GM10266 (cell line): ENCODE measurements at regions not wholly inside any gene's neighbourhood (a gene's known extent, or its start where the extent isn't known, plus 50 kb on each side); places are given as distances from the start of the nearest gene placed in this dataset.

Source experiments
- DNase-seq: peaks from one replicate; pipeline ENCODE4 v3.0.0; 2012; ENCODE audit errors: extremely low spot score
- CTCF ChIP-seq: IDR thresholded peaks from 2 replicates; pipeline ENCODE4 v1.5.1; 2012; ENCODE audit warnings: mild to moderate bottlenecking, low read depth; ENCODE audit not compliant: control insufficient read depth, insufficient read depth; ENCODE audit errors: missing control alignments

- no peak for DNase-seq
- TF ChIP-seq CTCF = no peak
Observed at GRCh38 chr4:15322006-15322405, 105.8 kb upstream of the C1QTNF7 start.

DNA sequence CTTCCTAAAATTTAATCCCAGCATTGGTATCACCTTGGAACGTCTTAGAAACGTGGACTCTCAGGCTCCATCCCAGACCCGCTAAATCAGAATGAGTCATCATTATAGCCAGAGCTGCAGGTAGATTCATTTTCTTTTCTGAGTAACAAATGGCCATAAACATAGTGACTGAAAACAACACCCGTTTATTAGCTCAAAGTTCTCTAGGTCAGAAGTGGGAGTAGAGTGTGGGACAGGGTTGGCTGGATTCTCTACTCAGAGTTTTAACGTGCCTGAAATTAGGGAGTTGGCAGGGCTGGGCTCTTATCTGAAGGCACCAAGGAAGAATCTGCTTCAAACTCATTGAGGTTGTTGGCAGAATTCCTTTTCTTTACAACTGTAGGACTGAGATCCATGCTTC lies 101.8 kb upstream of the C1QTNF7 start:
- DNase-seq = no peak
- no peak for TF ChIP-seq CTCF

- DNase-seq = no peak
- no peak for TF ChIP-seq CTCF
Observed at GRCh38 chr4:15327311-15328298, 100.2 kb upstream of the C1QTNF7 start.

- no peak for TF ChIP-seq CTCF
- no peak for DNase-seq
Observed at GRCh38 chr4:15331930-15332329, 95.9 kb upstream of the C1QTNF7 start.

- no peak for DNase-seq
- no peak for TF ChIP-seq CTCF
Observed at GRCh38 chr4:15332377-15332776, 95.5 kb upstream of the C1QTNF7 start.

- DNase-seq = no peak
Observed at GRCh38 chr4:15333692-15334633, 93.9 kb upstream of the C1QTNF7 start.

More at GRCh38 chr4:15333692-15334633, 93.9 kb upstream of the C1QTNF7 start:
- no peak for TF ChIP-seq CTCF
